Hepatocyte (in vitro differentiated cells): ENCODE measurements at regions not wholly inside any gene's neighbourhood (a gene's known extent, or its start where the extent isn't known, plus 50 kb on each side); places are given as distances from the start of the nearest gene placed in this dataset.

Source experiments
- DNase-seq: peaks from one replicate; pipeline ENCODE4 v3.0.0-alpha.2; 2016; ENCODE audit warnings: low spot score
- H2AFZ ChIP-seq: fragments of 200-600 bp; sonication (generic); 2 replicates; pipeline ENCODE4 v1.6.0; 2016; ENCODE audit warnings: antibody characterized with exemption, mild to moderate bottlenecking
- H3K27ac ChIP-seq: fragments of 200-600 bp; sonication (generic); 2 replicates; pipeline ENCODE4 v1.5.1; 2016; ENCODE audit warnings: mild to moderate bottlenecking
- H3K27me3 ChIP-seq: fragments of 200-600 bp; sonication (generic); 2 replicates; pipeline ENCODE4 v1.6.1; 2016
- H3K36me3 ChIP-seq: fragments of 200-600 bp; sonication (generic); replicated peaks from 2 replicates; pipeline ENCODE4 v1.5.1; 2016; ENCODE audit warnings: low read depth; ENCODE audit not compliant: insufficient read depth
- H3K4me1 ChIP-seq: fragments of 200-600 bp; sonication (generic); 2 replicates; pipeline ENCODE4 v1.5.1; 2016; ENCODE audit warnings: mild to moderate bottlenecking, moderate library complexity; ENCODE audit not compliant: insufficient read depth
- H3K4me2 ChIP-seq: fragments of 200-600 bp; sonication (generic); 2 replicates; pipeline ENCODE4 v1.6.0; 2016
- H3K4me3 ChIP-seq: fragments of 200-600 bp; sonication (generic); 2 replicates; pipeline ENCODE4 v1.5.1; 2016; ENCODE audit warnings: mild to moderate bottlenecking
- H3K79me2 ChIP-seq: fragments of 200-600 bp; sonication (generic); 2 replicates; pipeline ENCODE4 v1.6.0; 2017; ENCODE audit warnings: mild to moderate bottlenecking
- H3K9me2 ChIP-seq: fragments of 200-600 bp; sonication (generic); replicated peaks from 2 replicates; pipeline ENCODE4 v1.6.0; 2017; ENCODE audit warnings: mild to moderate bottlenecking; ENCODE audit not compliant: insufficient read depth
- H3K9me3 ChIP-seq: fragments of 200-600 bp; sonication (generic); 2 replicates; pipeline ENCODE4 v1.5.1; 2016; ENCODE audit warnings: low read depth, mild to moderate bottlenecking
- H4K20me1 ChIP-seq: fragments of 200-600 bp; sonication (generic); 2 replicates; pipeline ENCODE4 v1.6.0; 2016; ENCODE audit warnings: mild to moderate bottlenecking; ENCODE audit not compliant: insufficient read depth, poor library complexity, severe bottlenecking
- CTCF ChIP-seq: fragments of 200-600 bp; sonication (generic); IDR thresholded peaks from 2 replicates; pipeline ENCODE4 v1.5.1; 2016; ENCODE audit warnings: antibody characterized with exemption, mild to moderate bottlenecking; ENCODE audit not compliant: poor library complexity
- EZH2 ChIP-seq: fragments of 200-600 bp; sonication (generic); IDR thresholded peaks from 2 replicates; pipeline ENCODE4 v1.6.1; 2016; ENCODE audit warnings: antibody characterized with exemption, mild to moderate bottlenecking, borderline replicate concordance
- EZH2phosphoT487 ChIP-seq: fragments of 200-600 bp; sonication (generic); IDR thresholded peaks from one replicate; pipeline ENCODE4 v1.6.1; 2018; ENCODE audit warnings: antibody characterized with exemption, mild to moderate bottlenecking, low read depth, moderate library complexity; ENCODE audit not compliant: unreplicated experiment, severe bottlenecking
- WGBS: methylation state at CpG from one replicate; pipeline ENCODE4 v1.1.6; 2016; ENCODE audit warnings: low lambda C conversion rate; ENCODE audit errors: missing lambda C conversion rate; 5-methylcytosine and 5-hydroxymethylcytosine counted together

- Histone ChIP-seq H3K4me2 (no peak overlapping the region), H3K27me3 (no peaks in the 10 kb centered on the region), H3K4me1 (no peaks in the 10 kb centered on the region), H3K79me2 (no peaks in the 10 kb centered on the region), H3K27ac (no peak overlapping the region), H3K36me3 (no peaks in the 10 kb centered on the region), H3K4me3 (no peak overlapping the region), H3K9me3 (no peaks in the 10 kb centered on the region), H3K9me2 (no peaks in the 10 kb centered on the region), H4K20me1 (no peaks in the 10 kb centered on the region), H2AFZ (no peak overlapping the region)
- WGBS: 87% methylated on average over 4 of the region's 4 CpGs
- DNase-seq: no peak
- TF ChIP-seq EZH2phosphoT487 (no peak), EZH2 (no peak), CTCF (no peak)
Observed at GRCh38 chr7:46189255-46189790, 268.3 kb upstream of the IGFBP3 start.

GRCh38 chr7:46186131-46186530 is 265.1 kb upstream of the IGFBP3 start:
- H4K20me1 ChIP-seq: no peaks in the 10 kb centered on the region
- H3K9me3 ChIP-seq: no peaks in the 10 kb centered on the region
- no peaks in the 10 kb centered on the region for H3K36me3 ChIP-seq
- H2AFZ ChIP-seq: no peak overlapping the region
- DNase-seq: no peak
- no peaks in the 10 kb centered on the region for H3K27me3 ChIP-seq
- no peaks in the 10 kb centered on the region for H3K9me2 ChIP-seq
- no peak for TF ChIP-seq EZH2
- H3K4me2 ChIP-seq: no peak overlapping the region
- no peak overlapping the region for H3K27ac ChIP-seq
- no peak overlapping the region for H3K4me3 ChIP-seq
- WGBS: 84% methylated on average over 1 of the region's 1 CpG
- no peaks in the 10 kb centered on the region for H3K4me1 ChIP-seq
- no peaks in the 10 kb centered on the region for H3K79me2 ChIP-seq

GRCh38 chr7:46179061-46179610 is 258.1 kb upstream of the IGFBP3 start:
- H4K20me1 ChIP-seq: no peaks in the 10 kb centered on the region
- no peaks in the 10 kb centered on the region for H3K9me2 ChIP-seq
- no peak overlapping the region for H3K4me2 ChIP-seq
- no peaks in the 10 kb centered on the region for H3K27me3 ChIP-seq
- no peak overlapping the region for H2AFZ ChIP-seq
- H3K79me2 ChIP-seq: no peaks in the 10 kb centered on the region
- H3K27ac ChIP-seq: no peak overlapping the region
- H3K4me1 ChIP-seq: no peaks in the 10 kb centered on the region
- TF ChIP-seq CTCF (no peak), EZH2phosphoT487 (no peak), EZH2 (no peak)
- no peak for DNase-seq
- H3K9me3 ChIP-seq: no peaks in the 10 kb centered on the region
- H3K4me3 ChIP-seq: no peak overlapping the region
- 90% methylated on average over 2 of the region's 2 CpGs for WGBS
- H3K36me3 ChIP-seq: no peaks in the 10 kb centered on the region

GRCh38 chr7:46178661-46179060 is 257.6 kb upstream of the IGFBP3 start:
- no peak for TF ChIP-seq EZH2
- no peak for TF ChIP-seq EZH2phosphoT487
- TF ChIP-seq CTCF: no peak
- no peaks in the 10 kb centered on the region for H3K79me2 ChIP-seq
- H4K20me1 ChIP-seq: no peaks in the 10 kb centered on the region
- H3K27me3 ChIP-seq: no peaks in the 10 kb centered on the region
- no peak overlapping the region for H3K4me2 ChIP-seq
- no peaks in the 10 kb centered on the region for H3K4me1 ChIP-seq
- no peaks in the 10 kb centered on the region for H3K36me3 ChIP-seq
- H3K9me3 ChIP-seq: no peaks in the 10 kb centered on the region
- H2AFZ ChIP-seq: no peak overlapping the region
- DNase-seq: no peak
- H3K27ac ChIP-seq: no peak overlapping the region
- H3K4me3 ChIP-seq: no peak overlapping the region
- no peaks in the 10 kb centered on the region for H3K9me2 ChIP-seq
